SKM-1 treated with dmso at 0.1 percent for 144 hours (cell line): ENCODE measurements at regions not wholly inside any gene's neighbourhood (a gene's known extent, or its start where the extent isn't known, plus 50 kb on each side); places are given as distances from the start of the nearest gene placed in this dataset.

Source experiments
- DNase-seq: peaks from one replicate; lab custom pipeline; 2025; ENCODE audit not compliant: unreplicated experiment; lab: John Stamatoyannopoulos, UW

DNA sequence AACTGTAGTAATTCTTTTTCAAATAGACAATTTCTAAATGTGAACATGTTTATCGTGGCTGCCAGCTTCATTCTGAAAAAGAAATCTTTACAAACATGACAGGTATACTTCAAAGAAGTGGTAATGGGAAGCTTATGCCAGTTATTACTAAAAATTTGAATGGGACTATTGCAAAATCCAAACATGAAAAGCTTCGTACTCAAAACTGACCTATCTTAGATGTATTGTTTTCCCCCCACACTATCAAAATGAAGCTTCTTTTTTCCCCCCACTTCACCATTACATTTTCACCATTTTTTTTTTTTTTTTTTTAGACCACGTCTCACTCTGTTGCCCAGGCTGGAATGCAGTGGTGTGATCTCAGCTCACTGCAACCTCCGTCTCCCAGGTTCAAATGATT is 50.4 kb upstream of the SERTAD2 start:
- DNase-seq: no peak

DNA sequence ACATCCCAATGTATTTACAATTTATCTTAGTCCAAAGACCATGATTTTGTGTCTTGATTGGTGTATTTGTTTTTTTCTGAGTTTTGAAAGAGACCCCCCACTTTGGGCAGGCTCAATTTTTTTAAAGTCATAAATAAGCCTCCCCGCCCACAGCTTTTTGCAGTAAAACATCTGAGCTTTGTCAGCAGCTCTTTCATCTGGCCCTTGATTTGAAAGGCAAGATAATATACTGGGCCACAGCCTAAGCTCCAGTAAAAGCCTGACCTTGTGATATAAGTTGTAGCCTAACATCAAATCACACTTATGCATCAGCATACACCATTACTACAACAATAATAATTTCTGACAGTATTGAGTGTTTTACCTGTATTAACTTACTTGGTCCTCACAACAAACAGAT is 51.3 kb upstream of the SERTAD2 start:
- no peak for DNase-seq

DNA sequence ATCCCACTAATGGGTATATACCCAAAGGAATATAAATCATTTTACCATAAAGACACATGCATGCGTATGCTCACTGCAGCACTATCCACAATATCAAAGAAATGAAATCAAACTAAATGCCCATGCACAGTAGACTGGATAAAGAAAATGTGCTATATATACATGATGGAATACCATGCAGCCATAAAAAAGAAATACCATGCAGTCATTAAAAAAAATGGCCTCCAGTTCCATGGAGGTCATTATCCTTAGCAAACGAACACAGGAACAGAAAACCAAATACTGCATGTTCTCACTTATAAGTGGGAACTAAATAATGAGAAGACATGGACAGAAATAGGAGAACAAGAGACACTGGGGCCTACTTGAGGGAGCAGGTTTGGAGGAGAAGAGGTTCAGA is 53.6 kb upstream of the SERTAD2 start:
- DNase-seq: no peak

GRCh38 chr2:64708829-64709228 is 55.1 kb upstream of the SERTAD2 start:
- DNase-seq: no peak

GRCh38 chr2:64711252-64711800 is 57.6 kb upstream of the SERTAD2 start:
- no peak for DNase-seq

GRCh38 chr2:64713686-64714085 is 60.0 kb upstream of the SERTAD2 start:
- no peak for DNase-seq

GRCh38 chr2:64716569-64716968 is 62.9 kb upstream of the SERTAD2 start:
- no peak for DNase-seq

DNA sequence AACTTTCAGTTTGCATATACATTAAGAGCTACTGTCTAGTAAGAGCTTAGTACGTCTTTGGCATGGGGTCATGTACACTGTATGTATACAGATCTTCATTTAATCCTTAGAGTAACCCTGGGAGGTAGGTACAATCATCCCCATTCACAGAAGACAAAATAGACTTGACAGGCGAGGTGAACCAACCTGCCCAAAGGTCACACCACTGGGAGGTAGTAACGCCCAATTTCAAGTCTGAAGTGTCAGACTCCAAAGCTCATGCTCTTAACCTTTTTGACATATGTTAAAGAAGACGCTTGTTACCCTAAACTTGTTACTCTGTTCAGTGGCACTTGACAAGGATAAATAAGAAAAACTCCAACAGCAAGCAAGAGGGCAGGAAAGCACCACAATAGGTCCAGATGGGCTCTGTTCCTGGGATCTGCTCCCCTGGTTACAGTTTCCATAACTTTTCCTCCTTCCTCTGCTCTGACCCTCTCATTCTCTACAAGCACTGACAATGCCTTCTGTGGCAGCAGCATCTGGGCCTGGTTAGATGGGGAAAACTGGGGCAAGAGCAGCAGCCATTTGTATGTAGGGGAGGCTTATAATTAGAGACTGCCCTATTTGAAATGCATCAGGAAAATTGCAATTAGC is 64.7 kb upstream of the SERTAD2 start:
- DNase-seq: no peak

GRCh38 chr2:64720535-64721319 is 67.0 kb upstream of the SERTAD2 start:
- no peak for DNase-seq

DNA sequence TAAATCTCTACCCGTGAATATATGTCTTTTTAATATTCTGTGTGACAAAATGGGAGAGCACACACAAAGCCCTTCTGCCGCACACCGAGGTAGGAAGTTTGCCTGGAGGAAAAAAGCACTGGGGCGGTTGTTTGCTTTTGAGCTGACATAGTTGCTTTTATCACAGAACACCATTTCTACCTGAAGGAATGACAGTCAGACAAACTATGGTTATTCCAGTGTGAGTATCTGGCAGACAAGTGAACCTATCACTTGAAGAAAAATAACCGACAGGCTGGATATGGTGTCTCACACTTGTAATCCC is 67.6 kb upstream of the SERTAD2 start:
- DNase-seq: no peak

DNA sequence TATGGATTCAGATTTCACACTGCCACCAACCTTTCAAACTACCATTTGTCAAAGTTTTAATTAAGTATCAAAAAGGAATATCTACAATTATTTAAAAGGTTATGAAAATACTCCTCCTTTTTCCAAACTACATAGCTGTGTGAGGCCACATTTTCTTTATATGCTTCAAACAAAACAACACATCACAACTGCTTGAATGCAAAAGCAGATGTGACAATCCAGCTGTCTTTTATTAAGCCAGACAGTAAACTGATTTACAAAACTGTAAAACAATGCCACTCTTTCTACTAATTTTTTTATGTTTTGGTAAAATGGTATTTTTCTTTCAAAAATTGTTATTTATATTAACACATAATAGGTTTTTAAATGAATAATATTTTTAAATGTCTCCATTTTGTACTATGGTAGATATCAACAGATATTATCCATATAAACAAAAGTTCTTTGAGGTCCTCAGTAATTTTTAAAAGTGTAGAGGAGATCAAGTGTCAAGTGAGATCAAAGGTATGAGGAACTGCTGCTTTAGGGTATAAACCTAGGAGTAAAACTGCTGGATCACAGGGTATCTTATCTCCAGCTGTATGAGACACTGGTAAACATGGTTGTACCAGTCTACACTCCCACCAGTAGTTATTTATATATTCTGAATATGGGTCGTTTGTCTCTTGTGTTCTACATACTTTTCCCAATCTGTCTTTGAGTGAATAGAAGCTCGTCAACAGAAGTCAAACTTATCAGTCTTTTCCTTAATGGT is 68.8 kb upstream of the SERTAD2 start:
- DNase-seq: no peak

- DNase-seq: peak; percentile 79
These were observed 73.5 kb upstream of the SERTAD2 start for GRCh38 chr2:64727013-64727767.

DNA sequence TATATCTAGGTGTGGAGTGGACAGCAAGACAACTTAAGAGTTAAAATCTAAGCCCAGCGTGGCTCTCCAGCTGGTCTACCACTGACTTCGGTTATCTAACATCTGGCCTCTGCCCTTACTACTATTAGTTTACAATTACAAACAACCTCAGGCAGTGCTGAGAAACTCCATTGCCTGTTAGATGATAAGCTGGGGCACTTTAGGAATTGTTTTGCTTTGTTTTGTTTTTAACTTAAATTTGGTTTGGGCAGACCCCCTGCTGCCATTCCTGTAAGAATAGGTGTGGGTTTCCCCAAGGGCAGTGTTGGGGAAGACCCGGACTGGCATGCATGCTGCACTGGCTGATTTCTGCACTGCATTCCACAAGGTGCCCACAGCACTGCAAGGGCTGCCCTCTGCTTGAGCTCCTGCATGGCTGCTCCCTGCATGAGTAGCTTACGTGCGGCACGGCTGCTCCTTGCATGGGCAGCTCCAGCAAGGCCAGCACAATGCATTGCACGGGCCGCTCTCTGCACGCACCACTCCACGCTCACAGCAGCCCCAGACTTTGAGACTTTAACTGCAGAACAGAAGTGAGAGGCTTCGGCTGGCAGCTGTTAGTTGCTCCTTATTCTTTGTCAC is 74.2 kb upstream of the SERTAD2 start:
- DNase-seq: no peak

DNA sequence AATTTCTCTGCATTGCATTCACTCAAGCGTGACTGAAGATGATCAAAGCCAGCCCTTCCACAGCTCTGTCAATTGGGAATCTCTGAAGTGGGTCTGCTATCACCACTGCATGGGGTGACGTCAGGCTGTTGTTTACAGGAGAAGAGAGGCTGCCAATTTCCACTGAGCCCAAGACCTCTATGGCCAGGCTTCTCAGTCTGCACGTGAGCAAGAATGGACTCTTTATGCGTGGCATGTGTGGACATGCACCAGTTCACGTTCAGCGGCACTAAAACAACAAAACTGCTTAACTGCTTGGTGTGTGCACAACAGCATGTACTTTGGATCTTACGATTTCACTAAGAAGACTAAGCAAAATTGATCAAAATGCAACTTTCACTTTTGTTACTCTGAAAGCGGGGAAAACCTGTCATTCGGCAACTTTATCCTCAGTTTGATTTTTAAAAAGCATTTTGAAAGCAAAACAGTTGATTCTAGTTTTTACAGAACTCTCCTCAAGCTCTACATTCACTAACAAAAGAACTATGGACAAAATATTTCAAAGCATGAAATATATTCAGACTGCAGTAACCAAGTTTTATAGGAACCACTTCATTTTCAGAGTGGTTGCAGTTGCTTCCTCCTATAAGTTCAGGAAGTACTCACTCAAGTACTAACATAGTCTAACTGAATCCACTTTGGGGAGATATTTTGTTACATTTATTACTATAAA is 77.0 kb upstream of the SERTAD2 start:
- DNase-seq: no peak

GRCh38 chr2:64731263-64731643 is 77.5 kb upstream of the SERTAD2 start:
- DNase-seq: no peak

GRCh38 chr2:64731746-64732145 is 78.0 kb upstream of the SERTAD2 start:
- no peak for DNase-seq

- no peak for DNase-seq
These were observed 78.4 kb upstream of the SERTAD2 start for GRCh38 chr2:64732146-64732545.

DNA sequence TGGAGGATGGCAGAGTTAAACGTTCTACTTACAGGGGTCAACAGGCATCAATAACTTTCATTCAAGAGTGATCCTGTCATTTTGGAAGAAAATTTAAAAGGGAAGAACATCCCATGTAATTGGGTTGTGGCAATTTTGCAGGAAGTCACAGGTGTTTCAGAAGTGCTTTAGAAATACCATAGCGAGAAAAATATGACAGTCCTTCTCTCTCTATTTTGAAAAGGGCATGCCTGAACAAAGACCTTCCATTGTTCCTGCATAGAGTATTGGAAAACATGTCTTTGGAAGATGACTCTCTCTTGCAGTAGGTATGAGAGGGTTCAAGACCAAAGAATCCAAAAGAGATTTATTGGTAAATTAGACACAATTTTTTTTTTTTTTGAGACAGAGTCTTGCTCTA is 81.8 kb upstream of the SERTAD2 start:
- DNase-seq: no peak

DNA sequence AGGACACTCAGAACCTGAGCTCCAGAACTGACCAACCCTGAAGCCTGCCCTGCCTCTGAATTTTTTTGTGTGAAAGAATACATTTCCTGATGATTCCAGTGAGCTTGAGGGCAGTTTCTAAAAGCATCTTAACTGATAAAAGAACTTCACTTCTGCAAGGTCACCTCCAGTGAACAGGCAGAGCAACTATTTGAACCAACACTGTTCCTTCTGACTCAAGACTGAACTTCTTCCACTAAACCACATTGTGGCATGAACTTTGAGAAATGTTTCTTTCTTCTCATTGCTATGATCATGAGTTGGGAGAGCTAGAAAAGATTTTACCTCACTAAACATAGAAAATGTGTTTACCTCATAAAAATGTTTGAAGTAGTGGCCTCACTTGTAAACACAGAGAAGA is 83.8 kb upstream of the SERTAD2 start:
- no peak for DNase-seq

- DNase-seq: no peak
These were observed 84.3 kb upstream of the SERTAD2 start for GRCh38 chr2:64738026-64738425.
